GM23248 (cell line): ENCODE measurements at regions not wholly inside any gene's neighbourhood (a gene's known extent, or its start where the extent isn't known, plus 50 kb on each side); places are given as distances from the start of the nearest gene placed in this dataset.
"Not testable (repeated sequence)": the region's sequence is repeated elsewhere in the genome, so short reads cannot be mapped to it uniquely, and the experiment has no call there.

Source experiments
- EZH2 ChIP-seq: fragments of 200-600 bp; sonication (generic); IDR thresholded peaks from 2 replicates; pipeline ENCODE4 v1.6.1; 2018; ENCODE audit warnings: antibody characterized with exemption, mild to moderate bottlenecking; ENCODE audit not compliant: insufficient read depth, poor library complexity, severe bottlenecking
- EZH2phosphoT487 ChIP-seq: fragments of 200-600 bp; sonication (generic); IDR thresholded peaks from 2 replicates; pipeline ENCODE4 v1.6.1; 2018; ENCODE audit warnings: antibody characterized with exemption, moderate library complexity, mild to moderate bottlenecking, low read depth; ENCODE audit not compliant: insufficient read depth

DNA sequence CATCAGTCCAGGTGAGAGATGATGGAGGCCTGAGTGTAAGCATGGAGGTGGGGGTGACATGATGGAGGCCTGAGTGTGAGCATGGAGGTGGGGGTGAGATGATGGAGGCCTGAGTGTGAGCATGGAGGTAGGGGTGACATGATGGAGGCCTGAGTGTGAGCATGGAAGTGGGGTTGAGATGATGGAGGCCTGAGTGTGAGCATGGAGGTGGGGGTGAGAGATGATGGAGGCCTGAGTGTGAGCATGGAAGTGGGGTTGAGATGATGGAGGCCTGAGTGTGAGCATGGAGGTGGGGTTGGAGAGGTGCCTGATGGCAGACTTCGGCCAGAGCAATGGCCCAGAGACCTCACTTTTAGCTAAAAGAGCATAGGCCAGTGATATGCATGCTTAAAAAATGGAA lies 269.9 kb upstream of the PLPP4 start:
- TF ChIP-seq EZH2, EZH2phosphoT487: not testable (repeated sequence)
